ENCODE measurements at regions not wholly inside any gene's neighbourhood (a gene's known extent, or its start where the extent isn't known, plus 50 kb on each side); places are given as distances from the start of the nearest gene placed in this dataset.
"Not testable (repeated sequence)": the region's sequence is repeated elsewhere in the genome, so short reads cannot be mapped to it uniquely, and the experiment has no call there.

DNA sequence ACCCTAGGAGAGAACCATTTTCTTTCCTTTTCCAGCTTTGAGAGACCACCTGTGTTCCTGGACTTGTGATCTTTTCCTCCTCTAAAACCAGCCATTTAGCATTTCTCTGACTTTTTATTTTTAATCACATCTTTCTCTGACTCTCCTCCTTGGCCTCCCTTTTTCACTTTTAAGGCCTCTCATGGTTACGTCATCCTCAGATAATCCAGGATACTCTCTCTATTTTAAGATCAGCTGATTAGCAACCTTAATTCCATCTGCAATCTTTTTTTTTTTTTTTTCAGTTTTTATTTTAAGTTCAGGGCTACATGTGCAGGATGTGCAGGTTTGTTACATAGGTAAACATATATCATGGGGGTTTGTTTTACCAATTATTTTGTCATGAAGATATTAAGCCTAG is 54.0 kb downstream of the RFPL4B start:
- DNase-seq: no peak

DNA sequence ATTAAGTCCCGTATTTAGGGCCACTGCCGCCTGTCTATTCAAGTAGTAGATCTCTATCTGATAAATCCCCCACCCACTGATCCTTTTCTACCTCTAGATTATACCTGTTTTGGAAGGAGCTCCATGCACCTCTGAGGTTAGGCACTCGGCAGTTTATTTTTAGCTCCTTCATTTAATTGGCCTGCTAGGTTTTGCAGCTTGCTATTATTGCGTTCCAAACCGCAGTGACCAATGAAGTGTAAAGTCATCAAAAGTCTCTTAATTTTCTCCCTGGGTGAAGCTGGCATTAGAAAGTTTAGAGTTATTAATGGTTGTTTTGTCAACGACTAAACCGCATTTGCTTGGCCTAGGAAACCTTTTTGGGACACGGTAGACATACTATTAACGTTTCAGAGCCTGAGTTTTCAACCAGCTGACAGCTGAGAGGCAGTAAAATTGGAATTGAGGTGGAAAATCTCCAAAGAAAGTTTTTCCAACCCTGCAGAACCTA is 60.0 kb downstream of the RFPL4B start:
- no peak for DNase-seq

DNA sequence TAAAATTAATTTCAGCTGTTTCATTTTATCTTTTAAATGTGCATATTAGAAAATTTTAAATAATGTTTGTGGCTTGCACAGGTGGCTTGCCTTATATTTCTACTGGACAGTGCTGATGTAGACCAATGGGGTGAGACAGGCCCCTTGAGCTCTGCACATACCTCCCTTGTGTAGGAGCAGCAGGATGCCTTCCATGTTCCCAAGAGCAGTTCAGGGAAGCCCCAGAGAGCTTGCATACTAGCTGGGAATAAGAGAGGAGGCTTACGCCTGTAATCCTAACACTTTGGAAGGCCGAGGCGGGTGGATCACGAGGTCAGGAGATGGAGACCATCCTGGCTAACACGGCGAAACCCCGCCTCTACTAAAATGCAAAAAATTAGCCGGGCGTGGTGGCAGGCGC is 61.4 kb downstream of the RFPL4B start:
- no peak for DNase-seq

DNA sequence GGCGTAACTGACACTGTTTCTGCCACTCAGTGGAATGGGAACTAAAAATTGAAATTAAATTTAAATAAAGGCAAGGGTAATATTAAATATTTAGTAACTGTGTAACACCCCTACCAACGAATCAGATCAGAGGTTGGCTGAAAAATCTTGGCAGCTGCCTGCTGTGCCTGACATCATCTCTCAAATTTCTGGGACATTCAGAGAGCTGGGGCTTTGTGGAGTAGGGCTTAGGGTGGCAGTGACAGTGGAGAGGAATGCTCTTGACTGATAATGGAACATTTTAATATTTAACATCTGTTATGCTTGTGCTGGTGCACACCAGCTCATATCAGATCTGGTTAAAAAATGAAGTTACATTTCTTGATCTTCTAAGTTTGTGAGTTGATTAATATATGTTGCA is 62.2 kb downstream of the RFPL4B start:
- DNase-seq: no peak

DNA sequence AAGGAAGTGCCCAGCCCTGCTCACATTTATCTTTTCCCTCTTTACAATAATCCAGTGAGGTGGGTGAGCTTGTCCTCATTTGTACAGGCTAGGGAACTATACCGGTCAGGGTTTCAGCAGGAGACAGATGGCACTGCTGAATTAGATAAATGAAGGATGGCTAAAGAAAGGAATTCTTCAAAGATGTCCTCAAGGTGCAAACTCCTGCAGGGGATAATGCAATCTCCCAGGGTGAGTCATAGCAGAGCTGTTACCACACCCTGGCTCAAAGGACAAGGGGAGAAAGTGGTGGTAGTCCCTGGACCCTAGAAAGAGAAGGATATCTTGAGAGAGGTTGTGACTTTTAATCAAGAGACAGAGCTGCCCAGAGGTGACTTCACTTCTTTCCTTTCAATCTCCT is 66.7 kb downstream of the RFPL4B start:
- DNase-seq: no peak

DNA sequence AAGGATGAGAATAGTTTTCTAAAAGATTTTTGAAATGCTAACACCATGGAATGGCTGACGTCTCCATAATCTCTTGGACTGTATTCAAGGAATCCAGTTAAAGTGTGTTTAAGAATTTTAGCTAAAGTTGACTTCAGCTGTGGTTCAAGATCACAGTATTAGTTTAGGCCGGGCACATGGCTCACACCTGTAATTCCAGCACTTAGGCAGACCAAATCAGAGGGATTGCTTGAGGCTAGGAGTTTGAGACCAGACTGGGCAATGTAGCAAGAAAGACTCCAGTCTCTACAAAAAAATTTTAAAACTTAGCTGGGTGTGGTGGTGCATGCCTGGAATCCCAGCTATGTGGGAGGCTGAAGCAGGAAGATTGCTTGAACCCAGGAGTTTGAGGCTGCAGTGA is 68.2 kb downstream of the RFPL4B start:
- no peak for DNase-seq

DNA sequence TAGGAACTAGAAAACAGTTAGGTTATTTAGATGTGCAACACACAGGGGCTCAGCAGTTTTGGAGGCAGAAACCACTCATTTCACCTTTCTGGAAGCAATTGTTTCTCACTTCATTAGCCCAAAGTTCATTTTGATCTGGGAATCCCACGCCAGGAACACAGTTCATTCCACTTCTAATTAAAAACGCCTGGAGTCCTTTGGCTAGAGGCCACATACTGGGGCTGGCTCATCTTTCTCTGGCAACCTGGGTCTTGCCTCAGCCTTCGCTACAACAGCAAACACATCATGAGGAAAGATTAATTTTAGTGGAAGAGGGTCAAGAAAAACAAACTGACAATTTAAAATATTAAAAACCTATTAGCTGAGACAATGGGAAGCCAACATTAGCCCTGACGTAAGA is 69.7 kb downstream of the RFPL4B start:
- no peak for DNase-seq

DNA sequence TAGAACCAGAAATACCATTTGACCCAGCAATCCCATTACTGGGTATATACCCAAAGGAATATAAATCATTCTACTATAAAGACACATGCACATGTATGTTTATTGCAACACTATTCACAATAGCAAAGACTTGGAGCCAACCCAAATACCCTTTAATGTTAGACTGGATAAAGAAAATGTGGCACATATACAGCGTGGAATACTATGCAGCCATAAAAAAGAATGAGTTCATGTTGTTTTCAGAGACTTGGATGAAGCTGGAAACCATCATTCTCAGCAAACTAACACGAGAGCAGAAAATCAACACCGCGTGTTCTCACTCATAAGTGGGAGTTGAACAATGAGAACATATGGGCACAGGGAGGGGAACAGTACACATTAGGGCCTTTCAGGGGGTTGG is 79.9 kb downstream of the RFPL4B start:
- DNase-seq: not testable (repeated sequence)

DNA sequence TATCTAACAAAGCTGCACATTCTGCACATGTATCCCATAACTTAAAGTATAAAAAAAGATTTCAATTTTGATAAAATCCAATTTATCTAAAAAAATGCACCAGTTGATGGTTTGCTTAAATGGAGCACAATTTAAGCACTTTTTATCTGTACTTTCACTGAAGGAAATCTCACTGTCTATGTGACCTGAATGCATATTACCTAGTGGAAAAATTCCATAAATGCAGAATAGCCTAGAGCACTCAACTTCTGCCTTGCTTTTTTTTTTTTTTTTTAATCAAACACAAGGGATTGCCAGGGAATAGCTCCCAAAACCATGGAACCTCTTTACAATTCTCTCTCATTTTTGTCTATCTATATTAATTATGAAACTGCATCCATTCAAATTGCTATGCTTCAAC is 80.4 kb downstream of the RFPL4B start:
- DNase-seq: no peak

DNA sequence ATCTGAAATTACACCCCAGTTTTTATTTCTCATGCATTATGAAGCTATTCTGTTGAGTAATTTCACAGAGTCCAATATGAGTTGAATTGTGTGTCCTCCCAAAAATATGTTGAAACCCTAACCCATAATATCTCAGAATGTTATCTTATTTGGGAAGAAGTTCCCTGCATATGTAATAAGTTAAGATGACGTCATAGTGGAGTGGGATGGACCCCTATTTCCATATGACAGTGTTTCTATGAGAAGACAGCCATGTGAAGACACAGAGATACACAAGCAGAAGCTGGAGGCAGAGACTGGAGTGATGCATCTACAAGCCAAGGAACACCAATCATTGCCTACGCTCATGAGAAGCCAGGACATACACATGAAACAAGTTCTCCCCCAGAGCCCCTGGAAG is 81.3 kb downstream of the RFPL4B start:
- DNase-seq: no peak

DNA sequence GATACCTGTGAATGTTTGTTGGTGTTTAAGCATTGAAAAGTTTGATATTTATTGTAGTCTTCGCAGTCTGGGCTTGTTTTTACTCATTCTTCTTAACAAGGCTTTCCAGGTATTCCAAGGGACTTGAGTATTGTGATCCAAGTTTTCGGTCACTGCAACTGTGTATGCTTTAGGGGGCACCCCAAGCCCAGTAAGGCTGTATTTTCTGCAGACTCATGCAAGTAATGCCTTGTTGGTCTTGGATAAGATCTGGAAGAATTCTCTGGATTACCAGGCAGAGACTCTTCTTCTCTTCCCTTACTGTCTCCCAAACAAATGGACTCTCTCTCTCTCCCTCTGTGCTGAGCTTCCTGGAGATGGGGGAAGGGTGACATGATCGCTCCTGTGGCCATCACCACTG is 82.1 kb downstream of the RFPL4B start:
- DNase-seq: no peak

DNA sequence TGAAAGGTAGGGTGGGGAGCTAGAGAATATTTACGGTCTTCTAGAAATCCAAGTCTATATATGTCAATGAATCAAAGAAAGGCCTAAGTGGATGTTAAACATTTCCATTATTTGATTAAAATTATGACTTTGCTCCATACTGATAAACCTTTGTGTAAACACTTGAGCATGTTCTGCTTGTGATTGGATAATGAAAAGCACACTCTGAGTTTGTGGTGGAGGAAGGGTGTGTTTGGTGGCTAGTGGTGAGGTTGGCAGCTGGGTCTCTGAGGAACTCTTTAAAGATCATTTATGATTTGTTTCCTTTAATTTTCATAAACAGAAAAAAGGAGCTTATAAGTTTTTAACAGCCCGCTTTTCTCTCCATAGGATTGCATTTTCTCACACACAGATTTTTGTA is 84.7 kb downstream of the RFPL4B start:
- no peak for DNase-seq

DNA sequence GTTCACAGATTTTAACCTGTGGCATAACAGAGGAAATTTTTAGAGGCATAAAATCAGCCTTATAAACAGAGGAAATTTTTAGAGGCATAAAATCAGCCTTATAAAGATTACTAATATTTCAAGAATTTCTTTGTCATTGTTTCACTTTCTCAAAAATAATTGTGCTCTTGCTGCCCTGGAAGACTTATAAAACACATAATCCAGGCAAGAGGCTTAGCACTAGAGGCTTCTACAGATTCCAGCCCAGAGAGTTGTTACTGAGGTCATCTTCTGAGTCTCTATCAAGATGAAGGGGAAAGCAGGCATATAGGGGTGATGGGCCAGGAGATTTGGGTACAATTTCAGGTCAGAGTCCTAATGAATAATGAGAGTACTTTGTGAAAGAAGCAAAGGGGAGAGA is 85.7 kb downstream of the RFPL4B start:
- no peak for DNase-seq

DNA sequence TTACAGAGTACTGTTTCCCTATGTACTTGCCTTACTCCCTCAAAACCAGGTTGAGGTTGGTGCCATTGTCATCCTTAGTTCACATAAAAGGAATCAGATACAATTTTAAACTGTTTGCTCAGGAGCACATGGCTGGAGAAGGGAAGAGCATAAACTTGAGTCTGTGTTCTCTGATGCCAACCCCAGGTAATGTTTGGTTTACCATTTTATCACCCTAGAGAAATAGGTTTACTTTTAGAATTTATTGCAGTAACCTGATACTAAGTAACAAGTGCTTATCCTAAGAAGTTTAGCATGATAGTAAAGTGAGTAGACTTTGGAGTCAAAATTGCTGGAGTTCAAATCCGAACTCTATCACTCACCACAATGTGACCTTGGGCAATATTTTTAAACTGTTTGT is 86.3 kb downstream of the RFPL4B start:
- DNase-seq: no peak

DNA sequence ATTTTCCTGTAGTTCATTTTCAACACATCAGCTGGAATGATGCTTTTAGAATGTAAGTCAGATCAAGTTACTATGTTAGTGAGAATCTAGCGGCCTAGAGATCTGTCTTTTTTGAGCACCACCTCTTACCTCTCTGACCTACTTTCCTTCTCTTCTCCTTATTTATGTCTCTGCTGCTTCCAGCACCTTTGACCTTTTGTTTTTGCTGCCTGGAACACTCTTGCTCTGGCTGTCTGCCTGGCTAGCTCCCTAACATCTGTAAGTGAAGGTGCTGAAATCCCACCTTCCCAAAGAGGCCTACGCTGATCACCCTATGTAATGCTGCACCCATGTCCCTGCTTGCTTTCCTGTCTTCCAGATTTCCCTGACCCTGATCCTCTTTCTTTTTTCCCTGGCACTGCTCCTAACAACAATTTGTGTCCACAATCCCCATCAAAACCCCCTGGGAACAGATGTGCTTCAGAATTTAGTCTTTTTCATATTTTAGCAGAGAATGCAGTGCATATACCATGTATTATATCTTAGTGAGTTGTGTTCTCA is 87.8 kb downstream of the RFPL4B start:
- DNase-seq: no peak

DNA sequence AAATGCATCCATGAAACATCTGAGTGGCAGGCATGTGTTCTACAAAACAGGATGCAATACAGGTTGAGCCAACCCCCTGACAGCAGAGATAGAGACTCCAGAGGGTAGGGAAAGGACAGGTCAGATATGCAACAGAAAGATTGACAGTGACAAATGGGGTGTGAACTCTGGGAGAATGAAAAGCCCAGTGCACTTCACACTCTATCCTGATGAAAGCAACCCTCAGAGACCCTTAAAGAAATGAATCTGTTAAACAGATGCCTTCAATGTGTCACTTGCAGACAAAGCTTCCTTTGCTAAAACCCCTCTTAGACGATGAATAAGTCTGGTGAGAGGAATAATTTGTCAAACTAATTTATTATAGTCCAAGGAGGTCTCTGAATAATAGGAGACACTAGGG is 89.9 kb downstream of the RFPL4B start:
- DNase-seq: no peak

DNA sequence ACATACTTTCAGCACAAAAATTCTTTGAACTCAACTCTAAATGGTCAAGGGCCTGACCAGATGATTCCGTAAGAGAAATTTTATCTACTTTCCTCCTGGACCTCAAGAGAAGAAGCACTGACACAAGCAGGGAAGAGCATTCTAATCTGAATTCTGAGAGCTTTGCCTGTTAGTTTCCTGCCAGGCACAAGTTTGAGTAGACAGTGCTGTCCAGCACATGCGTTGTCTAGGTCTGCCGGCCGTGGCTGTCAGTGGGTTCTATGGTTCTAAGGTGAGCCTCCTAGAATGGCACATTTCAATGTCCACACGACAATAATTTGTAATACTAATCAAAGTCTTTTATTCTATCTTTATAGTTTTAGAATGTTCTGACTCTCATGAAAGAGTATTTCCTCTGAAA is 91.9 kb downstream of the RFPL4B start:
- no peak for DNase-seq

DNA sequence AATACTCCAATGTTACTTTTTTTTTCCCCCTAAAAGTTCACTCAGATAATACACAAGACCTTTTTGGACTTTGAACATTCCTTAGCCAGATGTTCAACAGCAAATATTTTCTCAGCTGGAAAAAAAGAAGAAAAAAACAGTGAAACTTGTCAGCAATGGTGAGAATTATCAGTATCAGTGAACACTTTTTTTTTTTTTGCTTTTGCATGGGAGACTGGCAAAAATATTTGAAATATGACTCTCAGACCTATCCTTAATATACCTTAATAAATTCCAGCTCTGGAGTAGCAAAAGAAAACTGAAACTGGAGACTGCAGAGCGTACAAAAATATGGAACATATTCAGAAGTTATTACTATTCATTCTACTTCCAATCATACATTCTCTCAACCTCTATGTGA is 92.3 kb downstream of the RFPL4B start:
- no peak for DNase-seq

DNA sequence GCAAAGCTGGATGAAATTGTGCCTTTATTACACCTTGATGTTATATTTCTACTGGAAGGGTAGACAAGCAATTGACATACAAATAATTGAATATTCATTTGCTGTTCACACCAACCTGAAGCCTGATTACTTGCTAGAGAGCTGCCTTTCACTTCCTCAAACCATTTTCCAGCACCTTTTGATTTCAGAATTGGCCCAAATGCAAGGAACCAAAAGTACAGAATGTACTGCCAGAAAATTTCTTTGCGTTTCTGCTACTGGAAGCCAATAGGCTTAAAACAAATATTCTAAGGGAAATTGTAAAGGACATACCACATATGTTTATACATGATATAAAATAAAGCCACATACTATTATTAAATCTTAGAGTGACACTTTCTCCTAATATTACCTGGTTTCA is 94.5 kb downstream of the RFPL4B start:
- no peak for DNase-seq

DNA sequence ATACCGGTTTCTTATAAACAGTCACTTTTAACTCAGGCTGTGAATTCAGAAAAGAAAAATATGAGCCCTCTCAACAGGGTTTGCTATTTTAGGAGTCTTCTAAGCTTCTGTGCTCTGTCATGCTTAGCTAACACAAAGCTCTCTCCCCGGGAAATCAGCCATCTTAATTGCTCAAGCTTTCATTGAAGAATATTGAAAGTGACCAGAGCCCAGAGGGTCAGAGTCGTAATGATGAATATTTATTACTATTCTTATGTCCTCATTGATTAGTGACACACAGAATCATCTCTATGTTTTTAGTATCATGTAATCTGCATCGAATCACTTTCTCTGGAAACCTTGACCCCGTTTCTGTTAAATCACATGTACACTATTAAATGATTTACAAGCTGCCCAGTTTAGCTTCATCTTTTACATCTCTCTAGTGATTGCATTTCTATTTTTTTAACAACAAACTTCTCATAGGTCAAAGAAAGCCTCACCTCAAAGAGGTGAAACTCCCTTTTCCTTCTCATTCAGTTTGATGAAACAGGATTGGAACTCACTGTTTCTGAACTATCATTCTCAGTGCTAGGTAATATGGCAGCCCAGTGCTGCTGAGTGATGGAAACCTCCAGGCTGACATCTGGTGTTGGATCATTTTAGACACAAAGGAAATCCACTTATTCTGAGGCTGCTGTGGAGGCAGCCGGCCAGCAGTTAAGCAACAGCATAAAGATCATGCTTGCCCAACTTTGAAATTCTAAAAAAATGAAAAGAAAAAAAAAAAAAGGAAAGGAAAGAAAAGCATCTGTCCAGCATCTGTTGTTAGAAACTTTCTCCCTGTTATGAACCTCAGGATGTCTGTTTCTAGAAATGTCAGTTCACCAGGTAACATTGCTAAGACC is 96.3 kb downstream of the RFPL4B start:
- no peak for DNase-seq

DNA sequence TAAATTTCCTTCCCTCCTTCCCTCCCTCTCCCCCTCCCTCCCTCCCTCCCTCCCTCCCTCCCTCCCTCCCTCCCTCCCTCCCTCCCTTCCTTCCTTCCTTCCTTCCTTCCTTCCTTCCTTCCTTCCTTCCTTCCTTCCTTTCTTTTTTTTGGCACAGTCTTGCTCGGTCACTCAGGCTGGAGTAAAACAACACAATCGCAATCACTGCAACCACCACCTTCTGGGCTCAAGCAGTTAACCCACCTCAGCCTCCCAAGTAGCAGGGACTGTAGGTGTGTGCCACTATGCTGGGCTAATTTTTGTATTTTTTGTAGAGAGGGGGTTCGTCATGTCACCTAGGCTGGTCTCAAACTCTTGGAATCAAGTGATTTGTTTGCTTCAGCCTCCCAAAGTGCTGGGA is 101.7 kb downstream of the RFPL4B start:
- DNase-seq: not testable (repeated sequence)

DNA sequence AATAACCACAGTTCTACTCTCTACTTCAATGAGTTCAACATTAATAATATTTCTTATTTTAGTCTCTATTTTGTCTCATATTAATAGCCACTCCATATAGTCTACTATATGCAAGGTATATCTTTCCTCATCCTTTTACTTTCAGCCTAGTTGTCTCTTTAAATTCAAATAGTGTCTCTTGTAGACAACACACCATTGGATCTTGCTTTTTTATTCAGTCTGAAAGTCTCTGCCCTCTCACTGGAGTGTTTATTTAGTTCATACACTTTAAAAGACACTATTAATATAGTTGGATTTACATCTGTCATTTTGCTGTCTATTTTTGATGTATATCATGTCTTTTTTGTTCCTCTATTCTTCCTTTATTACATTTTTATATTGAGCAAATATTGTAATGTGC is 103.5 kb downstream of the RFPL4B start:
- no peak for DNase-seq

DNA sequence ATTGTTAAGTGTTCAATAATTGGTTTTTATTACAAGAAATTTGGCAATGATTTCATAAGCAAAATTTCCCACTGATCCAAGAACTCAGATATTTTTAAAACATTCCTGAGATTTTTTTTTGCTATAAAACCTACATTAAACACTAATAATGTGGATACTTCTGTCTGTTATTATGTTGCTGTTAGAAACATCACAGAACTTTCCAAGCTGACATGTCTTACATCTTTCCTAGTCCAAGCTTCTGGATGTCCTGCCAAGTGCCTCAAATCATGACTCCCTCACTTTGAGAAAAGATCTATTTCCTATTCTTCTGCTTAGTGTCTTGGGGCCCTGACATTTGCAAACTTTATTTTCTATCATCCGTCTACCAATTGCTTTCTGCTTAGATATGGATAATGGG is 110.8 kb downstream of the RFPL4B start:
- no peak for DNase-seq

DNA sequence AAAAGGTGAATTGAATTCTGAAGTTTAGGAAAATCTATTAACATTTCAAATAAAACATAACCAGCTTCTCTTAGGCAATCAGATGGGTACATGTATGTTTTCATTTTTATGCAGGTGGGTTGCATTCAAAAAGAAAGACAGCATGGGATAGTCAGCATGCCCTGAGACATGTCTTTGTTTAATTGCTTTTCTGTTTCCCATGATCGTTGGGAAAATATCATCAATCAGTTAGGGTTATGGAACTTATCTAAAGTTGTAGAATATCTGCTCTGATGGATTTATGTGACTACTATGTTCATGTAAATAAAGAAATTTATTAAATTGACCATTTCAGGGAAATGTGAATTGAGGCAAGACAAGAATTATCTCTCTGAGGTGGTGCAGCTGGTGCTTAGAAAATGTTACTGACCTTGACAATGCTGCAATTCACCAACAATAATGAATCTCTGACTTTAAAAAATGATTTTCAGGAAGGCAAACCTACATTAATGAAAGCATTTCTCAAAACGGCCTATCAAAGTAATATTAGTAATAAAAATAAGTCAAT is 112.7 kb downstream of the RFPL4B start:
- DNase-seq: no peak

All from activated T-cell treated with anti-CD3 and anti-CD28 coated beads for 4 hours (primary cell).